B cell (primary cell): ENCODE measurements at regions not wholly inside any gene's neighbourhood (a gene's known extent, or its start where the extent isn't known, plus 50 kb on each side); places are given as distances from the start of the nearest gene placed in this dataset.

Experiments
- ATAC-seq: fragments of 200-7000 bp; cut with Tn5 transposase; one replicate; pipeline ENCODE4 v1.10.0; 2021; ENCODE audit warnings: low read depth, mild to moderate bottlenecking, moderate number of reproducible peaks, moderate library complexity
- CTCF ChIA-PET: fragments of 350-600 bp; sonication (Branson Sonifier 250); formaldehyde crosslinking; loops from one replicate; lab custom pipeline; 2021; ENCODE audit warnings: antibody characterized with exemption, inconsistent platforms; lab: Charles Lee
- POLR2A ChIA-PET: fragments of 350-600 bp; sonication (Branson Sonifier 250); formaldehyde crosslinking; loops from one replicate; lab custom pipeline; 2021; ENCODE audit warnings: antibody characterized with exemption; lab: Charles Lee
- DNase-seq: peaks from one replicate; pipeline ENCODE4 v3.0.0; 2013
- H2AFZ ChIP-seq: 2 replicates; pipeline ENCODE4 v1.6.1; 2012; ENCODE audit warnings: mild to moderate bottlenecking, low read depth, low read length; ENCODE audit not compliant: insufficient read depth, poor library complexity, severe bottlenecking
- H3K27ac ChIP-seq, 2 donors: 1 replicate in 1 of 2; 2 replicates in 1 of 2; pipeline ENCODE4 v1.5.1; 2012 to 2013; ENCODE audit warnings: low read length in 2 of 2, mild to moderate bottlenecking in 2 of 2, moderate library complexity in 1 of 2
- H3K27me3 ChIP-seq, 4 experiments: fragments of 200-600 bp in 1 of 4; sonication (generic) in 1 of 4; replicated peaks in 1 of 4; 1 replicate in 2 of 4; 2 replicates in 2 of 4; pipeline versions ENCODE4 v1.6.1 to v1.7.0; 2013 to 2016; ENCODE audit warnings: low read length in 3 of 4, mild to moderate bottlenecking in 2 of 4, mixed read lengths in 1 of 4, moderate library complexity in 1 of 4; ENCODE audit not compliant: insufficient read depth in 4 of 4, control insufficient read depth in 3 of 4; ENCODE audit errors: control extremely low read depth in 1 of 4
- H3K36me3 ChIP-seq, 2 experiments: replicated peaks in 1 of 2; 1 replicate in 1 of 2; 2 replicates in 1 of 2; pipeline versions ENCODE4 v1.6.1 to v1.7.1; 2013; ENCODE audit warnings: low read length in 1 of 2; ENCODE audit not compliant: insufficient read depth in 2 of 2, control insufficient read depth in 1 of 2; ENCODE audit errors: control extremely low read depth in 1 of 2, extremely low read depth in 1 of 2
- H3K4me1 ChIP-seq, 2 donors: fragments of 200-600 bp in 1 of 2; sonication (generic) in 1 of 2; 1 replicate in 1 of 2; 2 replicates in 1 of 2; pipeline versions ENCODE4 v1.5.1 to v1.6.1; 2013 to 2017; ENCODE audit warnings: low read length in 2 of 2; ENCODE audit not compliant: control insufficient read depth in 2 of 2, insufficient read depth in 2 of 2
- H3K4me2 ChIP-seq: replicated peaks from 2 replicates; pipeline ENCODE3; 2012; ENCODE audit warnings: mild to moderate bottlenecking, low read depth, low read length; ENCODE audit not compliant: poor library complexity, severe bottlenecking
- H3K4me3 ChIP-seq, 5 experiments: fragments of 200-600 bp in 1 of 5; sonication (generic) in 1 of 5; 1 replicate in 3 of 5; 2 replicates in 2 of 5; pipeline versions ENCODE4 v1.5.1 to v1.7.0; 2011 to 2016; ENCODE audit warnings: low read length in 4 of 5, mild to moderate bottlenecking in 4 of 5, low read depth in 2 of 5, control low read depth in 1 of 5, moderate library complexity in 1 of 5; ENCODE audit not compliant: insufficient read depth in 1 of 5; ENCODE audit errors: control extremely low read depth in 1 of 5, extremely low read depth in 1 of 5
- H3K79me2 ChIP-seq: fragments of 200-600 bp; sonication (generic); one replicate; pipeline ENCODE4 v1.6.0; 2016; ENCODE audit warnings: low read length; ENCODE audit not compliant: control insufficient read depth, insufficient read depth
- H3K9ac ChIP-seq: fragments of 200-600 bp; sonication (generic); 2 replicates; pipeline ENCODE4 v1.6.1; 2017; ENCODE audit warnings: mild to moderate bottlenecking, low read length, moderate library complexity
- H3K9me3 ChIP-seq, 3 donors: one replicate each; pipeline versions ENCODE4 v1.6.1 to v1.7.1; 2013; ENCODE audit warnings: low read length in 2 of 3; ENCODE audit not compliant: control insufficient read depth in 2 of 3, insufficient read depth in 1 of 3; ENCODE audit errors: control extremely low read depth in 1 of 3
- H4K20me1 ChIP-seq: 2 replicates; pipeline ENCODE4 v1.6.0; 2012; ENCODE audit warnings: mild to moderate bottlenecking, low read length; ENCODE audit not compliant: insufficient read depth, control insufficient read depth, poor library complexity, severe bottlenecking
- H3K27ac Mint-ChIP-seq: one replicate; pipeline ENCODE4 v1.8.0; 2021; ENCODE audit warnings: mixed read lengths
- H3K27me3 Mint-ChIP-seq: one replicate; pipeline ENCODE4 v1.8.0; 2021; ENCODE audit warnings: mixed read lengths
- H3K4me1 Mint-ChIP-seq: one replicate; pipeline ENCODE4 v1.8.0; 2021; ENCODE audit warnings: mixed read lengths
- H3K4me3 Mint-ChIP-seq: one replicate; pipeline ENCODE4 v1.8.0; 2021; ENCODE audit warnings: mixed read lengths
- H3K9me3 Mint-ChIP-seq: one replicate; pipeline ENCODE4 v1.8.0; 2022; ENCODE audit warnings: mixed read lengths; ENCODE audit not compliant: insufficient read depth
- CTCF ChIP-seq: fragments of 200-600 bp; IDR thresholded peaks from one replicate; pipeline ENCODE4 v1.8.0; 2022; ENCODE audit warnings: antibody characterized with exemption, mild to moderate bottlenecking
- EZH2 ChIP-seq: IDR thresholded peaks from 2 replicates; pipeline ENCODE4 v1.6.1; 2012; ENCODE audit warnings: borderline replicate concordance, low read depth, mild to moderate bottlenecking, moderate library complexity, low read length; ENCODE audit not compliant: insufficient read depth, poor library complexity, severe bottlenecking
- WGBS: methylation state at CpG from one replicate; pipeline ENCODE4 v1.1.5; 2013; ENCODE audit warnings: missing lambda C conversion rate; ENCODE audit not compliant: insufficient coverage; 5-methylcytosine and 5-hydroxymethylcytosine counted together
- intact Hi-C: fragments of 100-400 bp; cut with micrococcal nuclease; formaldehyde crosslinking; loops from one replicate; pipeline ENCODE4 v1.10.0; 2022

- WGBS: 80% methylated on average over 2 of the region's 2 CpGs
- Histone ChIP-seq H3K36me3 (no peaks in the 10 kb centered on the region), H3K9ac (no peak overlapping the region), H3K9me3 (no peaks in the 10 kb centered on the region), H3K4me2 (no peak overlapping the region), H3K4me3 (no peak overlapping the region), H3K79me2 (no peaks in the 10 kb centered on the region), H2AFZ (no peak overlapping the region), H4K20me1 (no peaks in the 10 kb centered on the region), H3K4me1 (no peaks in the 10 kb centered on the region), H3K27me3 (no peaks in the 10 kb centered on the region), H3K27ac (no peak overlapping the region)
- ChIA-PET CTCF (no interaction called here), POLR2A (no interaction called here)
- Mint-ChIP-seq H3K27me3 (no peaks in the 10 kb centered on the region), H3K27ac (no peak overlapping the region), H3K4me1 (no peaks in the 10 kb centered on the region), H3K4me3 (no peak overlapping the region), H3K9me3 (no peaks in the 10 kb centered on the region)
- ATAC-seq: no peak
- no peak for DNase-seq
- TF ChIP-seq CTCF: no peak
- TF ChIP-seq EZH2: no peak
- intact Hi-C loops: no loop called here
These were observed 61.7 kb upstream of the PPP2R2B start for GRCh38 chr5:146940295-146940694.

- Mint-ChIP-seq H3K4me1 (no peaks in the 10 kb centered on the region), H3K9me3 (peaks cover 5% of the 10 kb centered on the region), H3K27ac (no peak overlapping the region), H3K4me3 (no peak overlapping the region), H3K27me3 (no peaks in the 10 kb centered on the region)
- H3K9me3 ChIP-seq: no peaks in the 10 kb centered on the region
- H3K36me3 ChIP-seq: no peaks in the 10 kb centered on the region
- intact Hi-C loops: no loop called here
- H3K4me3 ChIP-seq: no peak overlapping the region
- H3K79me2 ChIP-seq: no peaks in the 10 kb centered on the region
- no CpG with 5 or more reads among the region's 3 CpGs for WGBS
- no peak overlapping the region for H3K4me2 ChIP-seq
- ChIA-PET CTCF (interaction anchor here (0.7 kb wide), 1 partner anchor 21 kb away, joined by 4 read pairs; no protein-coding TSS in a partner anchor), POLR2A (no interaction called here)
- H3K4me1 ChIP-seq: no peaks in the 10 kb centered on the region
- no peaks in the 10 kb centered on the region for H4K20me1 ChIP-seq
- no peak overlapping the region for H3K27ac ChIP-seq
- TF ChIP-seq CTCF (no peak), EZH2 (no peak)
- DNase-seq (no peak), ATAC-seq (no peak)
- H2AFZ ChIP-seq: no peak overlapping the region
- no peaks in the 10 kb centered on the region for H3K27me3 ChIP-seq
- H3K9ac ChIP-seq: no peak overlapping the region
These were observed 65.5 kb upstream of the PPP2R2B start for GRCh38 chr5:146944019-146944418.
